NCI-H2107 treated with DMSO at 0.1 percent for 48 hours (cell line): ENCODE measurements at regions not wholly inside any gene's neighbourhood (a gene's known extent, or its start where the extent isn't known, plus 50 kb on each side); places are given as distances from the start of the nearest gene placed in this dataset.
"Not testable (repeated sequence)": the region's sequence is repeated elsewhere in the genome, so short reads cannot be mapped to it uniquely, and the experiment has no call there.

ENCODE experiments used
- DNase-seq: peaks from one replicate; lab custom pipeline; 2025; ENCODE audit not compliant: unreplicated experiment; lab: John Stamatoyannopoulos, UW

- no peak for DNase-seq
These were observed 182.6 kb downstream of the FZD1 start for GRCh38 chr7:91446819-91447218.

GRCh38 chr7:91455411-91455810, 191.2 kb downstream of the FZD1 start:
- no peak for DNase-seq

- no peak for DNase-seq
These were observed 193.0 kb downstream of the FZD1 start for GRCh38 chr7:91457208-91457607.

GRCh38 chr7:91459539-91459938, 195.3 kb downstream of the FZD1 start:
- DNase-seq: no peak

- no peak for DNase-seq
These were observed 198.1 kb downstream of the FZD1 start for GRCh38 chr7:91462316-91462715.

GRCh38 chr7:91463330-91463729, 199.1 kb downstream of the FZD1 start:
- DNase-seq: no peak

GRCh38 chr7:91465595-91466061, 201.4 kb downstream of the FZD1 start:
- DNase-seq: no peak

- DNase-seq: no peak
These were observed 204.0 kb downstream of the FZD1 start for GRCh38 chr7:91468256-91468655.

- no peak for DNase-seq
These were observed 209.4 kb downstream of the FZD1 start for GRCh38 chr7:91473619-91474018.

GRCh38 chr7:91474074-91474473, 209.8 kb downstream of the FZD1 start:
- DNase-seq: no peak

GRCh38 chr7:91480470-91480869, 216.2 kb downstream of the FZD1 start:
- DNase-seq: not testable (repeated sequence)

GRCh38 chr7:91491868-91492267, 227.6 kb downstream of the FZD1 start:
- no peak for DNase-seq

- DNase-seq: no peak
These were observed 228.1 kb downstream of the FZD1 start for GRCh38 chr7:91492317-91492716.

- no peak for DNase-seq
These were observed 228.5 kb downstream of the FZD1 start for GRCh38 chr7:91492773-91493172.

- DNase-seq: no peak
These were observed 230.2 kb downstream of the FZD1 start for GRCh38 chr7:91494450-91494849.

GRCh38 chr7:91496251-91496820, 232.1 kb downstream of the FZD1 start:
- DNase-seq: no peak

- DNase-seq: not testable (repeated sequence)
These were observed 233.0 kb downstream of the FZD1 start for GRCh38 chr7:91497277-91497676.

- no peak for DNase-seq
These were observed 239.8 kb downstream of the FZD1 start for GRCh38 chr7:91503934-91504555.

- DNase-seq: no peak
These were observed 240.7 kb downstream of the FZD1 start for GRCh38 chr7:91504919-91505318.

- DNase-seq: not testable (repeated sequence)
These were observed 242.7 kb downstream of the FZD1 start for GRCh38 chr7:91506966-91507365.

GRCh38 chr7:91511861-91512260, 247.6 kb downstream of the FZD1 start:
- not testable (repeated sequence) for DNase-seq

GRCh38 chr7:91512958-91513357, 248.7 kb downstream of the FZD1 start:
- DNase-seq: no peak

GRCh38 chr7:91514591-91514990, 250.4 kb downstream of the FZD1 start:
- no peak for DNase-seq
